HCEC 1CT (cell line): ENCODE measurements at regions not wholly inside any gene's neighbourhood (a gene's known extent, or its start where the extent isn't known, plus 50 kb on each side); places are given as distances from the start of the nearest gene placed in this dataset.
"Not testable (repeated sequence)": the region's sequence is repeated elsewhere in the genome, so short reads cannot be mapped to it uniquely, and the experiment has no call there.

Source experiments
- DNase-seq: peaks from one replicate; pipeline ENCODE4 v3.0.0-alpha.2; 2017

GRCh38 chr11:45378516-45378915 is 92.4 kb upstream of the SYT13 start:
- DNase-seq, result no peak

DNA sequence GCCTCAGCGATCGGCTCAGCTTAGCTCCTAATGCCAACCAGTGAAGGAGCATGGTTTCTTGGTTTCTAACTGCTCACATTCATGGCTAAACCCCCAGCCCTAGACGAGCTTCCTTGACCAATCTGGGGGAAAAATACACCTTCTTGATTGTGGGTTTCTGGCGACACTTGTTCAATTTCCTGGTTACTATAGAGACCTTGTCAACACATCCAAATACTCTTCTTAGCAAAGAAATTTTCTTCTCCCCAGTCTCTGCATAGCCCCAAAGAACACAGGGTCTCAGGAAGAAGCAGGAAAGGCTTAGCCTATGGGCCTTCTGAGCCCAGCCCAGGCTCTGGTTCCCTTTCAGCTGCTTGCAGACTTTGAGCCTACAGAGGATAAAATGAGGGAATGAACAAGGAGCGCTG is 88.5 kb upstream of the SYT13 start:
- DNase-seq, result no peak

DNA sequence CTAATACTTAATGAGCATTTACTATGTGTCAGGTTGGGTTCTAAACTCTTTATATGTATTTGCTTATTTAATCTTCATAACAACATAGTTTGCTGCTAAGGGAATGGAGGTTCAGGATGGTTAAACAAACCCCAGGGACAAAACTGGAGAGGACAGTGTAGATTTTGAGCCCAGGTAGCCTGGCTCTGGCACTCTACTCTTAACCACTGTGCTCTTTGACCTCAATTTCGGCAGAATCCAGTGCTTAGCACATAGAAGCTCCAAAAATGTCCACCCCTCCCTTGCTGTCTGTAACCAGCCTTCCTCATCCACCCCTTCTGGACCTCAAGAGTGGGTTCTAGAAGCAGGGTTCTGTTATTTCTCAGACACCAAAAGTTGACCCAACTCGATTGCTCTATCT is 88.0 kb upstream of the SYT13 start:
- DNase-seq, result no peak

DNA sequence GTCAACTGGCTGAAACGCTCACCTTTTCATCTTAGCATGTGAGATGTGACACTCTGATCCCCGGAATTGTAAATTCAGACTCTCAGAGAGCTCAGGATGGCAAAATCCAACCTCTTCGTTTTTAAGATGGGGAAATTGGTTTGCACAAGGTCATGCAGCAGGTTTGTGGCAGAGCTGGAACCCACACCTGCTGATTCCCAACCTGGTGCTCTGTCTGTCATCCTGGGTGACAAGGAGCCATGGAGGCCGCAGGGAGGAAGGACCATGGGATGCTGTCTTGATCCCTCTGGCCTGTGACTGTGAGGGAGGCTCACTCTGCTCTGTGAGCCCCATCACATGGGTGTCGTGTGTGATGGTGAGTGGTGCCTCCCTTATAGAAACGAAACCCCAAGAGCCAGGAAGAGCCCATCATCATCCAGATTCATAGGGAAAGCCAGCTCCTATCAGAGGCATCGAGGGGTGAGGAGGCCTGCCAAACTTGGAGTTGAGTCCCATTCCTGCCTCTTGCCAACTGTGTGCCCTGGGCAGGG is 87.4 kb upstream of the SYT13 start:
- no peak for DNase-seq

GRCh38 chr11:45372414-45372813 is 86.3 kb upstream of the SYT13 start:
- DNase-seq, result not testable (repeated sequence)

GRCh38 chr11:45371251-45372115 is 85.3 kb upstream of the SYT13 start:
- peak; percentile 36 for DNase-seq

GRCh38 chr11:45369313-45369712 is 83.2 kb upstream of the SYT13 start:
- DNase-seq, result no peak

- DNase-seq, result no peak
These were observed 82.6 kb upstream of the SYT13 start for GRCh38 chr11:45368697-45369096.

DNA sequence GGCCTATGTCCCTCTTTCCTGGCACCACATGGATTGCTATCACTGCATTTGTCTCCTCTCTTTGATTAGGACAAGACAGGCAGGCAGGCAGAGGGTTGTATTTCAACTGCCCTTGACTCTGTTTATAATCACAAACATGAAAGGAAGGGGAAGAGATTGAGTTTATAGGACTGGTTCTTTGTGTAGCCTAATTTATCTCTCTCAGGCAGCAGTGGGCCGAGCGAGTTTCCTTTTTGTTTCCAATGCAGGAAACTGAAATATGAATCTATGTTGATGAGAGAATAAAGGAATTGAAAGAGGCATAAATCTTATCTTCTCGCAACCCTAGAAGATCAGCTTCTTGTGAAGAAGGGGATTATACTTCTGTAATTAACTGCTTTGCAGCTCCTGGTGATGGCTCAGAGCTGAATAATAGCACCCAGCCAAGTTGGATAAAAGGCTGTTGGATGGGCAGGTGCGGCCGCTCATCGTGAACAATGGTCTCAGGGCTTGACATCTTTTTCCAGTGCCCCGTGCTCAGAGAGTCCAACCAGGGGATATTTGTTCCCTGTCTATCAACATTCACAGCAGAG is 80.6 kb upstream of the SYT13 start:
- DNase-seq, result no peak

DNA sequence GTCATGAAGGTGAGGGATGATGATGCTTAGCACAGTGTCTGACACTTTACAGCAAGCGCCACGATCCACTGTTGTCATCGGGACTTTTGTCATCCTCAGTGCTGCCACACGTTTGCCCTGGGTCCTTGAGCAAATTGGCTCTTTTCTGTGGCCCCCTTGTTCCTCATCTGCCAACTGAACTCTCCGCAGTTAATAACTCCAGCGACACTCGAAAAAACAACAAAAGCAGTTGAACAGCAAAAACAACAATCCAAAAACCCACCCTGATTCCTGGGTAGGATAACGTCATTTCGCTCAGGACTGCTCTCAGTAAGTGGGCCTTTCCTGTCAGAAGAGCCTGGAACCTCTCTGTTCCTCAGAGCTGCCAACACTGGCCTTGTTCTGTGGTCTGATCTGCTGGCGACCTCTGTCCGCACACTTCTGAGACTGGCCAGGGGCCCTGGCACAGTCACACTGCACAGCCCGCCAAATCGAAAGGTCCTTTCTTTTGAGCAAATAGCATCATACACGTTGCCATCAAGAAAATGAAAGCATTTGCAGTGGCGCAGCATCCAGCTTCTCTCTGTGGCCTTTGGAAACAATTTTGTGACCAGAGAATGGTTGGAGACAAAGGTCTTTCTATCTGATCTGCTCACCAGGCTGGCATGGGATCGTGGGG is 79.9 kb upstream of the SYT13 start:
- no peak for DNase-seq

GRCh38 chr11:45362636-45363035 is 76.5 kb upstream of the SYT13 start:
- DNase-seq, result no peak

GRCh38 chr11:45361551-45361950 is 75.4 kb upstream of the SYT13 start:
- no peak for DNase-seq

- no peak for DNase-seq
These were observed 69.5 kb upstream of the SYT13 start for GRCh38 chr11:45355706-45356041.

DNA sequence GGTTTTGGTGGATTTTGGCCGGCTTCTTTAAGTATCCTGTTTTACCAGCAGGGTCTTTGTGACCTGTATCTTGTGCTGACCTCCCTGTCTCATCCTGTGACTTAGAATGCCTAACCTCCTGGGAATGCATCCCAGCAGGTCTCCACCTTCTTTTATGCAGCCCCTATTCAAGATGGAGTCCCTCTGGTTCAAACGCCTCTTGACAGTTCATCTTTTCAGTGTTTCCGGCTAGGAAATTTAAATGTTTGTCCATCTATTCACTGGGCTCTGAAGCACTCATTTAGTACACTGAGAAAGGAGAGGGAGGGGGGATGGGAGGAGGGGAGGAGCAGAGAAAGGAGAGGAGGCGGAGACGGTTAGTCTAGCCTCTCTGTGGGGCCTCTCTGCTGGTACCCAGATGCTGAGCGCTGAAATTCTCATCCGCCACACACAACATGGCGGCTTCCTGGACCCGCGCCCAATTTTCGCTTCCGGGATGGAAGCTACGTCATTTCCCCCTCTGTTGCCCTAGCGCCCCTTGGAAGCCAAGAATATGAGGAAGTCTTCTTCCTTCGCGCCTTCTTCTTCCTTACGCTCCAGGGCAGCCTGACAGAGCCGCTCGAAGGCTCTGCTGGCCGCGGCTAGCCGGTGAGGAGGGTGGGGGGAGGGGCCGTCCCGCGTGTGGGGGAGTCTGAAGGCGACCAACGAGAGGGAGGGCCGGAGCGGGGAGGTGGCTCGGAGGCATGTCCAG is 69.0 kb upstream of the SYT13 start:
- DNase-seq, result no peak

- DNase-seq, result no peak
These were observed 62.6 kb upstream of the SYT13 start for GRCh38 chr11:45348729-45349128.

DNA sequence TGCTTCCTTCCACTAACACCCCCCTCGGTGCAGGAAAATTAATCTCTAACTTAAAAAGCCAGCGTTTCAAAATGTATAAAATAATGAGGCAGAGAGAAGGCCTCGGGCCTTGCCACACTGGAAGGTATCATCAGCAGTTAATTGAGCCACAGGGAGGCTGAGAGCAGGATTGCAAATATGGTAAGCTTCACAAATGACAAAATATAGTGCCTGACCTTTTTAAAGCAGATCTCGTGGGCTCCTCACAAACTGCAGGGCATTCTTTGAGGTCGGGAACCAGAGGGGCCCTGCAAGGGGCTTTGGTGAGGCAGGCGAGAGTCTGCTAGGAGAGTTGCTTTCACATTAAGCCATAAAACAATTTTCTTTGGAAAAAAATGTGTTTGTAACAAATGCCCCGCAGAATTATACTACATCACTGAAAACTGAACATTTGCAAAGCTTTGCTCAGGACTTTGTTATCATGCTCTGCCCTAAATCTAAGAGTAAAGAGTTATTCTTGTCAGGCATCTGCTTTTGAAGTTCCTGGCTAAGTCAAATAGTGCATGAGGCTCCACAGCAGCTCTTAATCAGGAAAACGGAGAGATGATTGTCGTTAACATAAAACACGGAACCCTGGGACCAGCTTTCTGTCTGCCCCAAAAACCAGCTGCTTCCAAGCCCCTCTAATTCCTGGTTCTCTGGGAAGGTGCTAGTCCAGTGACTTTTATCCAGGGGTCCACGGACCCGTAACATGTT is 61.4 kb upstream of the SYT13 start:
- no peak for DNase-seq

DNA sequence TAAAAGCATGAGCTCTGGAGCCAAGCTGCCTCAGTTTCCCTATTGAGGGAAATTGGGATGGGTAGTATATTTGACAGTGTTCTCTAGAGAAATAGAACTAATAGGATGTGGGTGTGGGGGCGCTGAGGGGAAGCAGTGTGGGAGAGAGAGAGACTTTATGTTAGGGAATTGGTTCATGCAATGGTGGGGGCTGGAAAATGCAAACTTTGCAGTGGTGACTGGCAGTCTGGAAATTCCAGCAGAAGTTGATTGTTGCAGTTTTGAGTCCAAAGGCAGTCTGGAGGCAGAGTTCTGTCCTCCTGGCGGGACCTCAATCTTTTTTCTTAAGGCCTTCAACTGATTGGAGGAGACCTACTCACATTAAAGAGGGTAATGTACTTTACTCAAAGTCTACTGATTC is 59.4 kb upstream of the SYT13 start:
- DNase-seq, result no peak

DNA sequence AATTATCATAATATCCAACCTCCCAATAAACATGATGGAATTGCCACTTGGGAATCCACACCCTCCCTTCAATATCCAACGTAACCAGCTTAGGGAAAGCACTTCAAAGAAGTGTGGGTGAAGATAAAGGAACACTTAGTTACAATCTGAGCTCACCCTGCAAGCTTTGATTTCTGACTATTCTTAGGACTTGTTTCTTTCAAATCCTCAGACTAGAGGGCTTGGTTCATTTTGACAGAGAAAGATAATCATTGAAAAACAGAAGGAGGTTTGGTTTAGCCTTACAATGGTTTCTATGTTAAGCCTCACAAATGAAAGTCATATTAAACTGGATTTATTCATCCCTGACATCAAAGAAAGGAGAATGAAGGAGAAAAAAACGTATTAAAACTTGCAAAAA is 57.9 kb upstream of the SYT13 start:
- DNase-seq, result no peak

DNA sequence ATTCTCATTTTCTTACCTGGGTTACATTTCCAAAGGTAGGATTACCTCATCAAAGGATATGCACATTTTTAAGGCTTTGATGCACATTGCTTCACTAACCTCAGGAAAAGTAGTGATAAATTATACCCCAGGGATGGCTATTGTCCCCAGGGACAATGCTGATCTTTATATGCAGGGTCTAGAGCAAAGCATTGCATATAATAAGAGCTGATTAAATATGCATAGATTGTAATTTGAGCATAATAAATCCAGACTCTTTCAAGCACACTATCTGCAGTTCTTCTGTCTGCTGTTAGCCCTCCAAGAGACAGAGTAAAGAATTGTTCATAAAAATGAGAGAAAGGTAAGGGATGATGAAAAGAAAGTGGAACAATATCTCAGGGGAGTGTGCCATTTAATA is 57.3 kb upstream of the SYT13 start:
- DNase-seq, result no peak

- no peak for DNase-seq
These were observed 55.2 kb upstream of the SYT13 start for GRCh38 chr11:45341372-45341771.

- DNase-seq, result peak; percentile 70
These were observed 53.8 kb upstream of the SYT13 start for GRCh38 chr11:45339729-45340519.
